ENCODE measurements at regions not wholly inside any gene's neighbourhood (a gene's known extent, or its start where the extent isn't known, plus 50 kb on each side); places are given as distances from the start of the nearest gene placed in this dataset.

- TF ChIP-seq POLR2A (IDR thresholded peaks at IDR 0.05; ENCODE audit: borderline replicate concordance, extremely low read depth, insufficient read depth, insufficient read length) (no peak), ELF1 (IDR thresholded peaks at IDR 0.05; ENCODE audit: borderline replicate concordance, low read depth) (no peak), FOSL1 (IDR thresholded peaks at IDR 0.05; ENCODE audit: low read depth) (no peak), ATF3 (IDR thresholded peaks at IDR 0.05) (no peak), EZH2phosphoT487 (IDR thresholded peaks at IDR 0.05; ENCODE audit: borderline replicate concordance) (no peak), EGR1 (IDR thresholded peaks at IDR 0.05; ENCODE audit: low read depth) (no peak), ZBTB33 (IDR thresholded peaks at IDR 0.05; ENCODE audit: extremely low read depth, insufficient replicate concordance, low read length) (no peak), SIN3A (IDR thresholded peaks at IDR 0.05; ENCODE audit: low read depth) (no peak), SP1 (IDR thresholded peaks at IDR 0.05; ENCODE audit: low read depth) (no peak), MAX (IDR thresholded peaks at IDR 0.05) (no peak), TCF7L2 (IDR thresholded peaks at IDR 0.05; ENCODE audit: borderline replicate concordance, extremely low read depth, insufficient read depth, insufficient read length) (no peak), POLR2AphosphoS5 (IDR thresholded peaks at IDR 0.05; ENCODE audit: low read depth, low read length) (no peak), JUND (IDR thresholded peaks at IDR 0.05) (no peak), RAD21 (IDR thresholded peaks at IDR 0.05; ENCODE audit: low read depth) (no peak), CEBPB (IDR thresholded peaks at IDR 0.05; ENCODE audit: low read depth) (no peak), REST (IDR thresholded peaks at IDR 0.05; ENCODE audit: low read depth) (no peak)
- ChIA-PET POLR2A (no interaction called here), CTCF (no interaction called here), RAD21 (ENCODE audit: low non-redundant PET in 1 of 2, low total read pairs in 2 of 2, uncharacterized antibody in 2 of 2, unreplicated experiment in 2 of 2) (no interaction called here)
- H3K27me3 ChIP-seq (ENCODE audit: insufficient read depth, low read length), result no peaks in the 10 kb centered on the region
- H2AFZ ChIP-seq (ENCODE audit: low read depth, low read length, poor library complexity, severe bottlenecking), result no peak overlapping the region
- no peak overlapping the region for H3K27ac ChIP-seq (ENCODE audit: low read depth, low read length)
- H3K9ac ChIP-seq (ENCODE audit: low read length), result no peak overlapping the region
- H3K4me3 ChIP-seq (replicated peaks in 1 of 2; ENCODE audit: low read depth in 1 of 2, low read length in 2 of 2), result no peak overlapping the region
- H4K20me1 ChIP-seq (ENCODE audit: insufficient read depth), result no peaks in the 10 kb centered on the region
- H3K79me2 ChIP-seq (ENCODE audit: insufficient read depth, low read length), result no peaks in the 10 kb centered on the region
- DNase-seq (ENCODE audit: low read depth, low spot score) (no peak), ATAC-seq (no peak)
- H3K4me2 ChIP-seq (ENCODE audit: low read length), result no peak overlapping the region
- H3K4me1 ChIP-seq (ENCODE audit: control insufficient read depth in 1 of 2, insufficient read depth in 2 of 2, low read length in 2 of 2), result no peaks in the 10 kb centered on the region
- intact Hi-C loops (cut with micrococcal nuclease), result no loop called here
- no peaks in the 10 kb centered on the region for H3K9me2 ChIP-seq (ENCODE audit: insufficient read depth)
- BruUV-seq (replicated peaks), result no TSS peak
- no peaks in the 10 kb centered on the region for H3K9me3 ChIP-seq (ENCODE audit: control insufficient read depth in 1 of 2, insufficient read depth in 1 of 2, low read depth in 1 of 2, low read length in 2 of 2)
- H3K36me3 ChIP-seq (ENCODE audit: control insufficient read depth in 1 of 2, insufficient read depth in 2 of 2, low read length in 2 of 2), result no peaks in the 10 kb centered on the region
Observed at GRCh38 chr2:144780983-144781382, 261.1 kb upstream of the ZEB2 start.
